Superior temporal gyrus (tissue), 1 donor: ENCODE measurements at regions not wholly inside any gene's neighbourhood (a gene's known extent, or its start where the extent isn't known, plus 50 kb on each side); places are given as distances from the start of the nearest gene placed in this dataset.
"Not testable (repeated sequence)": the region's sequence is repeated elsewhere in the genome, so short reads cannot be mapped to it uniquely, and the experiment has no call there.

Experiments used
- DNase-seq: peaks from one replicate; pipeline ENCODE4 v3.0.0-alpha.2; 2016; ENCODE audit errors: extremely low spot score

GRCh38 chr5:18798058-18798457, 1163.8 kb downstream of the TAF11L14 start:
- no peak for DNase-seq

- no peak for DNase-seq
Measured at GRCh38 chr5:18799482-18800128, 1165.3 kb downstream of the TAF11L14 start.

- no peak for DNase-seq
Measured at GRCh38 chr5:18800293-18801025, 1166.2 kb downstream of the TAF11L14 start.

- not testable (repeated sequence) for DNase-seq
Measured at GRCh38 chr5:18801413-18801812, 1167.2 kb downstream of the TAF11L14 start.

- DNase-seq = no peak
Measured at GRCh38 chr5:18802336-18802735, 1168.1 kb downstream of the TAF11L14 start.

- DNase-seq = no peak
Measured at GRCh38 chr5:18805376-18805775, 1171.1 kb downstream of the TAF11L14 start.

- DNase-seq = no peak
Measured at GRCh38 chr5:18807256-18808149, 1173.2 kb downstream of the TAF11L14 start.

- no peak for DNase-seq
Measured at GRCh38 chr5:18811661-18812060, 1176.3 kb downstream of the CDH18 start.

GRCh38 chr5:18828351-18828750, 1159.6 kb downstream of the CDH18 start:
- DNase-seq = no peak

- no peak for DNase-seq
Measured at GRCh38 chr5:18829539-18829938, 1158.5 kb downstream of the CDH18 start.

GRCh38 chr5:18850216-18850615, 1137.8 kb downstream of the CDH18 start:
- DNase-seq = no peak

GRCh38 chr5:18872978-18873377, 1115.0 kb downstream of the CDH18 start:
- DNase-seq = no peak

GRCh38 chr5:18876565-18876964, 1111.4 kb downstream of the CDH18 start:
- no peak for DNase-seq

- DNase-seq = no peak
Measured at GRCh38 chr5:18881615-18882014, 1106.4 kb downstream of the CDH18 start.

- no peak for DNase-seq
Measured at GRCh38 chr5:18882154-18882553, 1105.8 kb downstream of the CDH18 start.

- no peak for DNase-seq
Measured at GRCh38 chr5:18888821-18889220, 1099.2 kb downstream of the CDH18 start.

- DNase-seq = no peak
Measured at GRCh38 chr5:18900644-18901043, 1087.4 kb downstream of the CDH18 start.

GRCh38 chr5:18920966-18921365, 1067.0 kb downstream of the CDH18 start:
- no peak for DNase-seq

GRCh38 chr5:18932081-18932480, 1055.9 kb downstream of the CDH18 start:
- DNase-seq = no peak

- no peak for DNase-seq
Measured at GRCh38 chr5:18944771-18945170, 1043.2 kb downstream of the CDH18 start.

GRCh38 chr5:18954239-18954638, 1033.8 kb downstream of the CDH18 start:
- no peak for DNase-seq

- peak; percentile 25 for DNase-seq
Measured at GRCh38 chr5:18959535-18959934, 1028.5 kb downstream of the CDH18 start.
